ENCODE measurements at regions not wholly inside any gene's neighbourhood (a gene's known extent, or its start where the extent isn't known, plus 50 kb on each side); places are given as distances from the start of the nearest gene placed in this dataset.

DNA sequence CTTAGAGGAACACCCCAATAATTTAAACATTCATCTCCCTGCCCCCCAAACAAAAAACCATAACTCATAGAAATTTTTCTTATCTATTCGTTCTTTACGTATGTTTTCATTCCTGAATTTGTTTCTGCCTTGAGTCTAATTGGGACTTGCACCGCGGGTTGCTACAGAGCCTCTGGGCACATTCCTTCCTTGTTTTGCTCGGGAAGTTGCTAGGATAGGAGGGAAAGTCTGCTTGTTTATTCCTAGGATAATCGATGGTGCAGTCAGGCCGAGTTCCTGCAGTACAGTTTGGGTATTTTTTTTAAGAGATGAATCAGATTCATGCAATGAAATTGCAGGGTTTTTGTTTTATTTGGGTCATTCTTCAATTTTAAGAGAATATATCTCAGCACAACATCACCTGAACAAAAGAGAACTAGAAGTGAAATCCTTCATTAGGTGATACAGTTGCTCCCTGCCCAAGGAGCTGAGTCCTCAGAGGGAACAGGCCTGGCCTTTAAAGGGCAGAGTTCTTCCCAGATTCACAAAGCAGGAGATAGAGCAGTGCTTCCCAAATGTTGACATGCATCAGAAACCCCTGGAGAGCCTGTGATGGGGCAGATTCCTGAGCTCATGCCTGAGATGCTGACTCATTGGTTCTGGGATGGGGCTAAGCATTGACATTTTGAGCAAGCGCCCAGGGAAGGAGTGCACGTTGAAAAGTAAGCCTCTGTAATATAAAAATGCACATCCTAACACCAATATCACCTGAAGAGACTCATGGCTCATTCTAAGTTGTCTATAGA lies 114.9 kb upstream of the FAM9B start:
- no peak for DNase-seq

GRCh38 chrX:9149501-9150245 lies 115.7 kb upstream of the FAM9B start:
- DNase-seq, result no peak

GRCh38 chrX:9151772-9152307 lies 117.9 kb upstream of the FAM9B start:
- DNase-seq, result no peak

- no peak for DNase-seq
Measured at GRCh38 chrX:9153300-9153699, 119.4 kb upstream of the FAM9B start.

DNA sequence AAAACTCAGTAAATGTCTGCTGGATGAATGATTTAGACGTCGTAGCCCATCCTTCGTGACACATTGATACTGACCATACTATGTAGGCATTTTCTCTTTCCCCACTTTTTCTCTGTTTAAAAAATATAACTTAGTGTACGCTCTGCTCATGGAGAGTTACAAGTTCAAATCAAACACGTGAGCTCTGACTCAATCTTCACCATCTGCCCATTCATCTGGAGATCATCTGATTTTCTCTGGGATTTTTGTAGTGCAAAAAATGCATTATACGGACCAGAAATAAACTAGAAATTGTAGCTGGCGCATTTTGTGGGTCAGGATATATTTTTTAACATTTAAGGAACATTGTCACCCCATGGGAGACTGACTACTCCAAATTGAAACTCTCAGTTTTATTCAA lies 124.7 kb upstream of the FAM9B start:
- DNase-seq, result no peak

DNA sequence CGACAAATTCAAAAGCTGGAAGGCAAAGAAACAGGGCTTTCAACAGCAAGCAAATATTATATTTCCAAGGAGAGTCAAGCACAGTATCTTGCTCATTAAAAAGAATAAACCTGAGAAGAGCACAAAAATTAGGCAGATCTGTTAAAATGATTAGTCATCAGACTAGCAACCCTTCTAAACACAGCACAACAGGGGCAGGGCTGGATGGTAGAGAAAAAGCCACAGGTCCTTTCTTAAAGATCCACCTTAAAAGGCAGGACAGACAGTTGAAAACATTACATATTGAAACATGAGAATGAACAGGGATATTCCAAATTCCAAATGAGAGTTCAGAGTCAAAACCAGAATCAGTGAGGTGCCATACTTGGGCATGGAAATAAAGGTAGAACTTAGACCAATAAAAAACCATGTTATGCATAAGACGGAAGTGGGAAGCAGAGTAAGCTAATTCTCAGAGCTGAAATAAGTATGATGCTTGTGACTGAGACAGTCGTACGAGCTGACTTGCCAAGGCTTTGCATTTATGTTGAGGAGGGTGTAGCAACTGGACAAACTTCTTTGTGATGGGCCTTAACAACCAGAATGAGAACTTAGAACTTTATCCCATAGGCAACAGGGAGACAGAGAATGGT lies 126.9 kb upstream of the FAM9B start:
- DNase-seq, result no peak

DNA sequence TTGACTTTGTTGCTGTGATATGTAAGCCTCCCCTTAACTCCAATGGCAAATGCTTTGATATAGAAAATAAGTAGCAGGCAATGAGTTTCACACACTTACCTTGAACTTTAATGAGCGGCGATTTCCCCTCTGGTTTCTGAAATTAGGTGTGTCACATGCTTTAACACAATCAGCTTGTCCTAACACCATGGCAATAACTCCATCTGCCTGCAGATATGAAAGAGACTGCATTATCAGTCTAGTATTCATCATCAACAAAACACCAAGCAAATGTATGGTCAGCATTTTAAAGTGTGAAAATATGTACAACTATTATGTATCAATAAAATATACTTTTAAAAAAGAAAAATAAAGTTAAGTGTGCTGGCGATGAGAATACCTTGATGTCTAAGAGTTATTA lies 128.8 kb upstream of the FAM9B start:
- DNase-seq, result no peak

DNA sequence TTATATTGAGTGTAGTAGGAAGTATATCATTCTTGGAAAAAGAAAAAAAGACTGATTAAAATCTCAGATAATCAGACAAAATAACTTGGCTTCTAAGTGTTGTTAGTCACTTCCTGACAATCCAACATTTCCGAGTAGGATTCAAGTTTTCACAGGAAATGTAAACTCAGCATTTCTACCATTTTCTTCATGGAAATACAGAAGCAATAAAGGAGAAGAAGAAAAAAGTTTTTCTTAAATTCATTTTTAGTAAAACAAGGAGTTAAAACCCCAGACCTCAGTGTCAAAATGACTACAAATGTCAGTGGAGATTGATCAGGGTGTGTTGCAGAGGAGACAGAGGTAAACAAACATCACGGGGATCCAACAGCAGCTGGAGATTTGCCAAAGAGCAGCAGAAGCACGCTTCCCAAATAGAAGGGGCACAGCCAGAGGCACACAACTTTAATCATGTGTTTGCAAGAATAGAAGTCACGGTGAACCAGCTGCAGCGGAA lies 129.3 kb upstream of the FAM9B start:
- DNase-seq, result no peak

GRCh38 chrX:9164086-9164485 lies 130.2 kb upstream of the FAM9B start:
- DNase-seq, result no peak

DNA sequence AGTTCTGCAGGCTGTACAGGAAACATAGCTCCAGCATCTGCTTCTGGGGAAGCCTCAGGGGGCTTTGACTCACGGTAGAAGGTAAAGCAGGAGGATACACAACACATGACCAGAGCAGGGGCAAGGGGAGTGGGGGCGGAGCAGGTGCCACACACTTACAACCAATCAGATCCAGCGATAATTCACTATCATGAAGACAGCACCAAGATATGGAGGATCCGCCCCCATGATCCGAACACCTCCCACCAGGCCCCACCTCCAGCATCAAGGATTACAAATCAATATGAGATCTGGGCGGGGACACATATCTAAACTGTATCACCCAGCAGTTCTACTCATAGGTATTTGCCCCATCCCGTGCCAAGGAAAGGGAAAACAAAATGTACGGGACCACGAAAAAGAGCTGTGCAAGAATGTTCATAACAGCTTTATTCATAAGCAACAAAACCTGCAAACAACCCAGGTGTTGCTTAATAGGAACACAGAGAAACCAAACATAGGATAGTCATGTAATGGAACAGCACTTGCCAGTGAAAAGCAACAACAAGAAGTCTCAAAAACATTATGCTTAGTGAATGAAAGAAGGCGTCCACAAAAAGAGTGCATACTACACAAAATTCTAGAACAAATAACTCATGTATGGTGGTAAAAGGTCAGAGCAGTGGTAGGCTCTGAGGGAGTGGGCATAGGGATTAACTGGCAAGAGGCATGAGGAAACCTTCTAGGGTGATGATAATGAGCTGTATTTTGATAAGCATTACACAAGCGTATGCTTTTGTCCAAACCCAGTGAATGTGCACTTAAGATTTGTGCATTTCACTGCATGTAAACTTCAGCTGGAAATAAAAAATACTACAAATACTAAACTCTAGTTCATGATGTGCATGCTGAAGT lies 130.9 kb upstream of the FAM9B start:
- no peak for DNase-seq

GRCh38 chrX:9166584-9166944 lies 132.6 kb upstream of the FAM9B start:
- DNase-seq, result no peak

DNA sequence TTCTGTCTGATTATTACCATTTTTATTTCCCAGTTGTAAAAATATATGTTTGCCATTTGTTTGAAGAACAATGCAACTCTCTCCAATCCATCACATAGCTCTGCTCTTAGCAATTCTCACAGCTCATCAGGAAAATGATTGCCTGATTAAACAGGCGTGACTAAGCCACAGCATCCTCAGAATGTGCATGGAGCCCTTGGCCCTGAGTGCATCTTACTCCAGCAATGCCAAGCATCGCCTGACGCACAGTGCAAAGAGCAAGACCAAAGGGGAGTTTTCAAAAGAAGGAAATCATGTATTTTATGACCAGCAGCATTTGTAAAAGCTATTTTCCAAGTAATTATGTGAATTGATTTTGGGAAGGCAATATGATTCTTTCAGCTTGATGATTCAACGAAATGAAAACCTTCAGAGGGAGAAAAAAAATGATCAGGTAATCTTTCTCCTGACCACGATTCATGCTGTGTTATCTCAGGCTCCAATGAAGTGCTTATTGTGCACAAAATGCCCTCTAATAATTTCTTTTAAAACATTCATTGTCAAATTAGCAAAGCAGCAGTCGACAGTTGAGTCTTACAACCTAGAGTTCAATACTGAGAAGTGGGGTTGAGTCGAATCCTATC lies 138.0 kb upstream of the FAM9B start:
- no peak for DNase-seq

DNA sequence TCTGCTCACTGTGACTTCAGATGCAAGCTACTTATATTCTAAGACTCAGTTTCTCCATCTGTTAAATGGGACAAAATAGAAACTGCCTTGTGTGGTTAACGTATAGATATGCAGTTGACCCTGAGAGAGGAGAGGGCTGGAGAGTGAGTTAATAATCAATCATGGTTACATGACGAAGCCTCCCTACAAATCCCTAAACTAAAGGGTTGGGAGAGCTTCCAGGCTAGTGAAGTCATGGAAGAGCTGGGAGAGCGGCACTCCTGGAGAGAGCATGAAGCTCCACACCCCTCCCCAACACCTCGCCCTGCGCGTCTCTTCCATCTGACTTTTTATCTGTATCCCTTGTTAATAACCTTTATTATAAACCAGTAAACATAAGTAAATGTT lies 138.5 kb upstream of the FAM9B start:
- no peak for DNase-seq

DNA sequence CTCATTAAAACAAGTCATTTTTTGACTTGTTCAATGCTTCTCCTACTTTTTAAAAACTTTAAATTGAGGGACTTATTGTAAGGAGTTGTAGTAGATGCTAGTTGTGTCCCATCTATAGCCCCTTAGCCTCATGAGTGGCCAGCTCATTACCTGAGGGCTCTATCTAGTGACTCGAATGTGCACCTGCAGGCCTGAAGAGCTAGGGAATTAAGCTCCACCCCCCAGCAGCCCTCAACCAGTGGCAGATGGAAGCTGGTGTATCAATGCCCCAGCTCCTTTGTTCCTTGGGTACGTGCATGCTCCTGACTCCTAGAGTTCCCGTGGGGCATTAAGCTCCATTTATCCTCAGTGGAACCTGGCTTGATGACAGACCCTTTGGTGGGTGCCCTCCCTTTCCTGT lies 146.7 kb upstream of the FAM9B start:
- DNase-seq, result no peak

GRCh38 chrX:9182041-9182440 lies 148.1 kb upstream of the FAM9B start:
- DNase-seq, result no peak

DNA sequence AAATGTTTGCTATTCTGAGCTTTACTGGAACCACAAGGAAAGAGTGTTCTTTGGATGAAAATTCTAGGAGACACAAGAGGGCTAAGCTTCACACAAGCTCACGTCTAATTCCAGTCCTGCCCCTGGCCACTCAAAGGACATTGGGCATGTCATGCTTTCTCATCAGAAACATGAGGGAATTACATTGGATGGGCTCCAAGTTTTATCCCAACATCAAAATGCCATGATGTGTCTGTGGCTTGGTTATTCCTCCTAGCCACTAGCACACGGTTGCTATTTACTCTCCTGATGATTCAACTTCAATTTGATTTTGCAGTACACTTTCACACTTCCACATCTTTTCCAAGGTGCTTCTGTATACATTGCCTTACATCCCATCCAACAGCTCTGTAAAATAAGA lies 149.6 kb upstream of the FAM9B start:
- DNase-seq, result no peak

DNA sequence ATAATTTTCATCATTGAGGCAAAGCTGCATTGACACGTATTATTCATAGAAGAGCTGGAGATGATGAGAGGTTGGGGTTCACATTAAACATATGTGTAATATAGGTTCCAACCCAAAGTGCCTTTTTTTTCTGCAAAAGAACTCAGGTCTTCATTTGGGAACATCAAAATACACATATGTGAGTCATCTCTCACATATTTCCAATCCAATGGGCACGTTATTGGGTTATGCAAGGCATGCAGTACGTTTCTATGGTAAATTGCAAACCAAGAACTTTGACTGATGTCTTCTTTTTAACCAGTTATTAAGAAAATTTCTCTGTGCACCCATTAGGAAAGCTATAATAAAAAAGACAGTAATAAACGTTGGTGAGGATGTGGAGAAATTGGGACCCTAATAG lies 150.3 kb upstream of the FAM9B start:
- DNase-seq, result no peak

GRCh38 chrX:9188117-9188516 lies 154.2 kb upstream of the FAM9B start:
- DNase-seq, result no peak

DNA sequence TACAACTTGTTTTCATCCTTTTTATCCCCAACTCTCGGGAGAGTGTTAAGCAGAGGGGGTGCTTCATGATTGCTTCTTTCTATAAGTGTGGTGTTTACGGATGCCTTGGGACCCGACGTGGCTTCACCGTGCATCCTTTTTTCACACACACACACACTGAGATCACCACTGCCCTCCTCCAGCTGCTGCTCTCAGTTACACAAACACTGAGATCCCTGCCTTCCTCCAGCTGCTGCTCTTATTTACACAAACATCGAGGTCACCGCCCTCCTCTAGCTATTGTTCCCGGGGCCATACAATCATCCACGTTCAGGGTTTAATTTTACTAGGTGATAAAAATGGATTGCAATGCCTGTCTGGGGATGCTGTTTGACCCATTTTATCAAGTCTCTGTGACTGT lies 155.4 kb upstream of the FAM9B start:
- no peak for DNase-seq

GRCh38 chrX:9191392-9191791 lies 157.5 kb upstream of the FAM9B start:
- no peak for DNase-seq

DNA sequence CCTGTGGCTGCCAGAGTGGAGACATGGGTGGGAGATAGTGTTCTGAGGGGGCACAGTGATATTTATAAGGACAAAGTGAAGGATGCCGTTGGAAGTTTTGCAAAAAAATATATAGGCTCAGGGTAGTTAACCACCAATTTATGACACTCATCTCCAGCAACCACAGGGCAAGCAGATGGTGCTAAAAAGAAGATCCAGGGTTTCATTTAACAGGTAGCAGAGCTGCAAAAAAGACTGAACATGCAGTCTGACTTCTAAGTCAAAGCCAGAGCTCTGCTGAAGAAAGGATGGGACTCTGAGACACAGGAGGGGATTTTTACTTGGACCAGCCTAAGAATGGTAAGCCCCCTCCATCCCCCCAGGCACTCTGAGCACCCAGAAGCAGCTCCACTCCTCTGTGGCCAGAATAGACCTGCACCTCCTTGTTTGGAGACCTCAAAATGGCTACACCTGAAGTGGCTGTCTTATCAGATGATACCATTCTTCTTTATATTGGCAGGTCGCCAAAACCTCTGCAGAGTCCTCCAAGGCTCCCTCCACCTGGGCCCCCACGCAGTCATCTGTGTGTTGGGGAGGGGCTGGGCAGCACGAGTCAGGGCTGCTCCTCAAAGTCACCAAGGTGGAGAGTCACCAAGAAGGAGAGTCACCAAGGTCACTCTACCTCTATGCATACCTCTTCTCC lies 161.4 kb upstream of the FAM9B start:
- DNase-seq, result no peak
